ENCODE measurements at regions not wholly inside any gene's neighbourhood (a gene's known extent, or its start where the extent isn't known, plus 50 kb on each side); places are given as distances from the start of the nearest gene placed in this dataset.

DNA sequence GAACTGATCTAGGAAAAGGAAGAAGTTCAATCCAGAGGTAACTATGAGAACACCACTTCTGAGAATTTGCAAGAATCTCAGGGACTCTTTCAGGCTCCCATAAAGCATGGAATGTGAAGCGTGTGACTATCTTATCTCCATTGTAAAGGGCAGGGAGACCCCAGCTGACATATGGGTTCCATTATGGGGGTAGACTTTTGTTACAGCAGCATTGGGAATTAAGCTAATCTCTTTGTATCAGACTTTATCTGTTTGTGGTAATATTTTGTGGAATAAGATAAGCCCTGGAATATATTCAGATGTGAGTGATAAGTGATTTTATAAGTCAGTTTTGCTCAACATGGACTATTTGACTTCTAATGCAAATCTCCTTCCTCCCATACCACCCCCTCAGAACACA is 468.3 kb downstream of the MEIS1 start:
- TF ChIP-seq, protein P1, sequence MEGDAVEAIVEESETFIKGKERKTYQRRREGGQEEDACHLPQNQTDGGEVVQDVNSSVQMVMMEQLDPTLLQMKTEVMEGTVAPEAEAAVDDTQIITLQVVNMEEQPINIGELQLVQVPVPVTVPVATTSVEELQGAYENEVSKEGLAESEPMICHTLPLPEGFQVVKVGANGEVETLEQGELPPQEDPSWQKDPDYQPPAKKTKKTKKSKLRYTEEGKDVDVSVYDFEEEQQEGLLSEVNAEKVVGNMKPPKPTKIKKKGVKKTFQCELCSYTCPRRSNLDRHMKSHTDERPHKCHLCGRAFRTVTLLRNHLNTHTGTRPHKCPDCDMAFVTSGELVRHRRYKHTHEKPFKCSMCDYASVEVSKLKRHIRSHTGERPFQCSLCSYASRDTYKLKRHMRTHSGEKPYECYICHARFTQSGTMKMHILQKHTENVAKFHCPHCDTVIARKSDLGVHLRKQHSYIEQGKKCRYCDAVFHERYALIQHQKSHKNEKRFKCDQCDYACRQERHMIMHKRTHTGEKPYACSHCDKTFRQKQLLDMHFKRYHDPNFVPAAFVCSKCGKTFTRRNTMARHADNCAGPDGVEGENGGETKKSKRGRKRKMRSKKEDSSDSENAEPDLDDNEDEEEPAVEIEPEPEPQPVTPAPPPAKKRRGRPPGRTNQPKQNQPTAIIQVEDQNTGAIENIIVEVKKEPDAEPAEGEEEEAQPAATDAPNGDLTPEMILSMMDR (IDR thresholded peaks at IDR 0.05): no peak
- no peak for DNase-seq (ENCODE audit: low spot score)
- ATAC-seq (ENCODE audit: low FRiP score): no peak

DNA sequence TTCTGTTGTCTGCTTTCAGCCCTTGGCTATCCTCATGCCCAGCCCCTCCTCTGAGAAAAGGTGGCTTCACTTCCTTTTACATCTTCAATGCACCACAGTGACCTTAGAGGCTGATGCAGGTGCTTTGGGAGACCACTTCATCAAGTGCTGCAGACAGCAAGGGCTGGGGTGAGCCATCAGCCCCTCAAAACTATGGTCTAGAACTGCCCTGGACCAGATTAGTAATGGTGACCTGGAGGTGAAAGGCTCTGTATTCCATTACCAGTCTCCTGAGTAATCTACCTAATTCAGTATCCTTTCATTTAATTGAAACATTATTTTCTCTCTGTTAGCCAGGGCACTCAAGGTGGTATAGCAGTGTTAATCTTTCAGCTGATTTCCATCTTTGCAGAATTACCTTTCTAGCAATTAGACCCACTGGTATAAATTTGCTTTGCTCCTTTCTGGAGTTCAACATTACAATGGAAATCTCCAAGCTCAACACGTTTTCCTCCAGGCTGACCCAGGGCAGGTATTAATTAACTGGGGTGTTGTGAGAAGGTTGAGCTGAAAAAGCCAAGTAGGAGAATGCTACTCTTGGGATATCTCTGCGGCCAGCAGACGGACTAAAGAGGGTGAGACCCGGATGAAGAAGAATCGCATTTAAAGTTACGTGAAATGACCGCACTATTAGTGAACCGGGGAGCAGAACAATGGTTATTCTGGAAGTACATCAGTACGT is 469.0 kb downstream of the MEIS1 start:
- DNase-seq (ENCODE audit: low spot score): no peak
- TF ChIP-seq, protein P1 (IDR thresholded peaks at IDR 0.05): no peak
- no peak for ATAC-seq (ENCODE audit: low FRiP score)

DNA sequence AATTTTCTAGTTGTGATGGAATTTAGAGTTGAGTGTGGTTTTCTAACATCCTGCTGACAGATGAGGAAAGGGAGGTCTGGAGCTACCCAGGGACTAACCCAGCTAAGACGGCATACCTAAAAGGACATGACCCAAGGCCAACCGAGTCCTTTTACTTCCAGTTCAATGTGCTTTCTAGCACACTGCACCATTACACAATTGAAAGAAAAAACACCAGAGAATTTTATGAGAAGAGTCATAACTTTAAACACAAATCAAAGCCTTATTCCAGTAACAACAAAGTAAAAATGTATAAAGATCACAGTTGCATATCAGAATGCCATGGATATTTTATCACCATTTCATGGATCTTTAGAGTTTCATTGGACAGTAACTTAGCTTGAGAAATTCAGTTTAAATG is 480.3 kb downstream of the MEIS1 start:
- ATAC-seq (ENCODE audit: low FRiP score): no peak
- TF ChIP-seq, protein P1 (IDR thresholded peaks at IDR 0.05): no peak
- no peak for DNase-seq (ENCODE audit: low spot score)

DNA sequence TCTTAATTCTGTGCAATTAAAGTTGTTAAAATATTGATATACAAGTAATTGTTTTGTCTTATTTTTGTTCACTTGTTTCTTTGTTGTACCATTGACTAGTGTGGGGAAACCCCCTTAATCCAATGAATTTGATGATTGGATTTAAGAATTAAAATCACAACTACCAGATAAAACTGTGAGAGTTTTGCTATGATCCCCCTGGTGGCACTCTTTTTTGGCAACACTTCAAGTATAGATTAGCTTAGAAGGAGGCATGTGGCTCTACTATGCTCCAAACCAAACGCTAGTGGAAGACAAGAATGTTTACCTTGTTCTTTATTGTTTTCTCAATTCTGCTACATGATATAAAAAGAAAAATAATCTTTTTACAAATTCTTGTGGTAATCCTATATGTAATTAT is 477.8 kb upstream of the ETAA1 start:
- TF ChIP-seq, protein P1 (IDR thresholded peaks at IDR 0.05): no peak
- DNase-seq (ENCODE audit: low spot score): no peak
- no peak for ATAC-seq (ENCODE audit: low FRiP score)

DNA sequence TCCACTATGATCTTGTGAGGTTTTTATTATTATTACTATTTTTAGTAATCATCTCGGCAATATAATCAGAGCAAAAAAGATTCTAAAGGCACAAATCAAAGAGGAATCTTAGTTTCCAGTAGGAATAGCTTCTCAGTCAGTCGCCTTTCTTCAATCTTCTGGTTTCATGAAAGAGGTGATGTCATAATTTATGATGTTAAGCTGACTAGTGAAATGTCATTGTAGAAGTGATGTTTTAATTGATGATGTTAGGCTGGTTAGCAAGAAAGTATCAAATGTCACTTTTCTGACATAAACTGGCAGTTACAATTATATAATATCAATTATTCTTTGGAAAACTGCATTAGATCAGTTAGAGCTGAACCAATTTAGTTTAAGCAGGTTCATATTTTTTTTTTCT is 476.7 kb upstream of the ETAA1 start:
- TF ChIP-seq, protein P1 (IDR thresholded peaks at IDR 0.05): no peak
- no peak for DNase-seq (ENCODE audit: low spot score)
- no peak for ATAC-seq (ENCODE audit: low FRiP score)

DNA sequence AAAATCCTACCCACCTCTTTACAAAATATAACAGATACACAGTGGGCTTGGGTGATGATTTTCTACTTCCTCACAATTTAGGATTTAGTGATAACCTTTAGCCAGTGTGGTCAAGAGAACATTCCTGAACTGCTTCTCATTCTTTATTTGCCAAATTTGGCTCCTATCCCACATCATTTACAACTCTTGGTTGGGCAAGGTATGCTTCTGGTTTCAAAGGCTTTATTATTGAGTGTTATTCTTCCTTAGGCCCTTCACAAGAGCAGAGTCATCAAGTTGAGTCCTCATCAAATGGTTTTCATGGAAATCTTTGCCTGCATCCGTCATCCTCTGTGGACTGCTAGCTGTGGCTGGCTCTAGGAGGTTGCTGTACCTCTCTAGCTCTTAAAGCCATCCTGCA is 472.0 kb upstream of the ETAA1 start:
- DNase-seq (ENCODE audit: low spot score) (no peak), ATAC-seq (ENCODE audit: low FRiP score) (no peak)
- TF ChIP-seq, protein P1 (IDR thresholded peaks at IDR 0.05): no peak

DNA sequence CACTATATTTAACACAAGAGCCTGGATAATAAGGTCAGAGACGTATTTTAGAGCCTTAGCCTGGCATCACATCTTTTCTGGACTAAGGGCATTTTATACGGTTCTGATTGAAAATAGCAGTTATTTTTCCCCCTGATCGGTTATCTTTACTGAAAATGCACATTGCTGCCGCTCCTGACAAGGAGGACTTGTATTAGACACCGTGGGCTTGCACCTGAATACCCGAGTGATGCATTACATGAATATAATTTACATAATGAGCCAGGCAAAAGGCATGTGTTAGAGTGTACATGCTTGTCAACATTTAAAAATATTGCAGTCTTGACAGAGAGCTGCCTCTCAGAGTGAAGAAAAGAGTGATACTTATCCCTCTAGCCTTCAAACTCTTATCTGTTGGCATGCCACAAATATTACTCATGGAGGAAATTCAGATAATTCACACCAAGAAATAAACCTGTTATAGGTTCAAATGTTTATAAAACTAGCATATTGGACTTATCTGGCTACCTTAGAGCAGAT is 470.5 kb upstream of the ETAA1 start:
- ATAC-seq (ENCODE audit: low FRiP score) (no peak), DNase-seq (ENCODE audit: low spot score) (no peak)

More for the DNA sequence above, 470.5 kb upstream of the ETAA1 start:
- TF ChIP-seq, protein P1 (IDR thresholded peaks at IDR 0.05): no peak
